Right lobe of liver (tissue), 6 donors: ENCODE measurements at regions not wholly inside any gene's neighbourhood (a gene's known extent, or its start where the extent isn't known, plus 50 kb on each side); places are given as distances from the start of the nearest gene placed in this dataset.
A peak's percentile ranks its signal among the peaks of the same experiment; 100 is the strongest.

Experiments
- ATAC-seq, 4 donors: fragments of 200-7000 bp; cut with Tn5 transposase; one replicate each; pipeline ENCODE4 v1.9.1; 2020; ENCODE audit warnings: mild to moderate bottlenecking in 4 of 4, moderate library complexity in 4 of 4
- DNase-seq, 3 donors: peaks; one replicate each; pipeline ENCODE4 v3.0.0-alpha.2; 2020
- H3K27ac ChIP-seq, 3 donors: fragments of 200-600 bp; one replicate each; pipeline ENCODE4 v1.8.0; 2022
- H3K27me3 ChIP-seq, 2 donors: fragments of 200-600 bp; one replicate each; pipeline ENCODE4 v1.8.0; 2022
- H3K36me3 ChIP-seq, 4 donors: fragments of 200-600 bp; sonication (generic) in 1 of 4; one replicate each; pipeline versions ENCODE4 v1.5.1 to v1.8.0; 2017 to 2022; ENCODE audit warnings: control low read depth in 1 of 4
- H3K4me1 ChIP-seq, 4 donors: fragments of 200-600 bp; sonication (generic) in 1 of 4; one replicate each; pipeline versions ENCODE4 v1.5.1 to v1.8.0; 2017 to 2022; ENCODE audit warnings: control low read depth in 1 of 4
- H3K4me3 ChIP-seq, 3 donors: fragments of 200-600 bp; one replicate each; pipeline ENCODE4 v1.8.0; 2022
- H3K9me3 ChIP-seq, 4 donors: fragments of 200-600 bp; sonication (generic) in 1 of 4; one replicate each; pipeline versions ENCODE4 v1.5.1 to v1.8.0; 2017 to 2022; ENCODE audit warnings: control low read depth in 1 of 4
- CTCF ChIP-seq, 4 donors: fragments of 200-600 bp in 3 of 4; fragments of 450-650 bp in 1 of 4; IDR thresholded peaks; one replicate each; pipeline versions ENCODE4 v1.5.1 to v1.8.0; 2016 to 2022; ENCODE audit warnings: antibody characterized with exemption in 4 of 4, mild to moderate bottlenecking in 2 of 4
- POLR2A ChIP-seq: fragments of 450-650 bp; IDR thresholded peaks from one replicate; pipeline ENCODE4 v1.6.1; 2017; ENCODE audit warnings: antibody characterized with exemption, mild to moderate bottlenecking
- WGBS: methylation state at CpG from one replicate; pipeline ENCODE4 v1.1.6; 2018; ENCODE audit warnings: low coverage, low lambda C conversion rate; ENCODE audit not compliant: insufficient coverage; ENCODE audit errors: missing lambda C conversion rate; 5-methylcytosine and 5-hydroxymethylcytosine counted together
- intact Hi-C, 2 donors: fragments of 100-400 bp; cut with DNase I; formaldehyde crosslinking; loops; one replicate each; pipeline versions ENCODE4 v1.11.2 to v1.14.1; 2022
- donor health status: DM: no; HTN: yes; CAD: no.
- donor health status: DM: no; HTN: no; CAD: no.
- donor health status: DM: no; HTN: no; CAD: no.
- donor health status: DM: no; HTN: yes; CAD: no.
- donor health status: DM: no; HTN: yes; CAD: no.

GRCh38 chr3:74281705-74282104 lies 332.8 kb downstream of the CNTN3 start:
- 63% methylated on average over 1 of the region's 1 CpG for WGBS

GRCh38 chr3:74273555-74274402 lies 340.7 kb downstream of the CNTN3 start:
- Histone ChIP-seq H3K27me3 (no peaks in the 10 kb centered on the region), H3K4me1 (peaks cover 0 to 20% (median 6%) of the 10 kb centered on the region in 4 donors), H3K36me3 (no peaks in the 10 kb centered on the region), H3K27ac (no peak overlapping the region), H3K9me3 (no peaks in the 10 kb centered on the region), H3K4me3 (no peak overlapping the region)
- no peak for ATAC-seq
- TF ChIP-seq CTCF (IDR thresholded peaks at IDR 0.05) (no peak), POLR2A (no peak)
- intact Hi-C loops = no loop called here
- no peak for DNase-seq
- 62% methylated on average over 4 of the region's 12 CpGs for WGBS

More at GRCh38 chr3:74281705-74282104, 332.8 kb downstream of the CNTN3 start:
- intact Hi-C loops = no loop called here
- ATAC-seq (no peak), DNase-seq (no peak)
- Histone ChIP-seq H3K36me3 (no peaks in the 10 kb centered on the region), H3K4me1 (no peaks in the 10 kb centered on the region), H3K27me3 (no peaks in the 10 kb centered on the region), H3K4me3 (no peak overlapping the region), H3K27ac (no peak overlapping the region), H3K9me3 (no peaks in the 10 kb centered on the region)
- TF ChIP-seq POLR2A = no peak
- TF ChIP-seq CTCF (IDR thresholded peaks at IDR 0.05) = no peak

- 45% methylated on average over 4 of the region's 4 CpGs for WGBS
- H3K4me3 ChIP-seq = no peak overlapping the region
Measured at GRCh38 chr3:74273091-74273490, 341.4 kb downstream of the CNTN3 start.

GRCh38 chr3:74271541-74271940 lies 342.9 kb downstream of the CNTN3 start:
- Histone ChIP-seq H3K9me3 (no peaks in the 10 kb centered on the region), H3K27me3 (no peaks in the 10 kb centered on the region), H3K4me3 (no peak overlapping the region), H3K27ac (no peak overlapping the region), H3K4me1 (peaks cover 0 to 20% (median 9%) of the 10 kb centered on the region in 4 donors), H3K36me3 (no peaks in the 10 kb centered on the region)
- WGBS = 24% methylated on average over 4 of the region's 4 CpGs
- TF ChIP-seq CTCF (IDR thresholded peaks at IDR 0.05) (no peak), POLR2A (no peak)
- ATAC-seq (peak; percentile 29 to 83 (median 66)), DNase-seq (no peak)
- intact Hi-C loops = no loop called here

More at GRCh38 chr3:74273091-74273490, 341.4 kb downstream of the CNTN3 start:
- ATAC-seq = peak in 2 of 4 donors; percentile 30 to 60
- no peak overlapping the region for H3K27ac ChIP-seq
- no peaks in the 10 kb centered on the region for H3K36me3 ChIP-seq
- H3K4me1 ChIP-seq = peaks cover 0 to 20% (median 9%) of the 10 kb centered on the region in 4 donors
- intact Hi-C loops = no loop called here
- no peaks in the 10 kb centered on the region for H3K9me3 ChIP-seq
- H3K27me3 ChIP-seq = no peaks in the 10 kb centered on the region
- TF ChIP-seq CTCF (IDR thresholded peaks at IDR 0.05) = no peak
- TF ChIP-seq POLR2A = no peak
- DNase-seq = peak in 1 of 3 donors; percentile 21
